ENCODE measurements at regions not wholly inside any gene's neighbourhood (a gene's known extent, or its start where the extent isn't known, plus 50 kb on each side); places are given as distances from the start of the nearest gene placed in this dataset.

- Histone ChIP-seq H3K4me3 (no peak overlapping the region), H3K27me3 (no peaks in the 10 kb centered on the region), H3K36me3 (no peaks in the 10 kb centered on the region), H3K9me3 (no peaks in the 10 kb centered on the region), H3K4me1 (no peaks in the 10 kb centered on the region), H3K27ac (no peak overlapping the region)
- ATAC-seq: no peak
- no peak for DNase-seq
- 74% methylated on average over 8 of the region's 15 CpGs for WGBS (ENCODE audit: insufficient coverage, low coverage, low lambda C conversion rate, missing lambda C conversion rate)
- TF ChIP-seq CTCF (IDR thresholded peaks at IDR 0.05): no peak
- TF ChIP-seq POLR2A (IDR thresholded peaks at IDR 0.05): no peak
- intact Hi-C loops (cut with DNase I): no loop called here
Measured at GRCh38 chr19:5261156-5261890, 79.3 kb downstream of the PTPRS start.

GRCh38 chr19:5260381-5260967 is 80.1 kb downstream of the PTPRS start:
- TF ChIP-seq POLR2A (IDR thresholded peaks at IDR 0.05) (no peak), CTCF (IDR thresholded peaks at IDR 0.05) (no peak)
- H3K4me1 ChIP-seq: no peaks in the 10 kb centered on the region
- H3K4me3 ChIP-seq: no peak overlapping the region
- DNase-seq (no peak), ATAC-seq (no peak)
- intact Hi-C loops (cut with DNase I): no loop called here
- 87% methylated on average over 10 of the region's 20 CpGs for WGBS (ENCODE audit: insufficient coverage, low coverage, low lambda C conversion rate, missing lambda C conversion rate)
- no peaks in the 10 kb centered on the region for H3K27me3 ChIP-seq
- H3K9me3 ChIP-seq: no peaks in the 10 kb centered on the region
- H3K36me3 ChIP-seq: no peaks in the 10 kb centered on the region
- no peak overlapping the region for H3K27ac ChIP-seq

- Histone ChIP-seq H3K4me1 (no peaks in the 10 kb centered on the region), H3K27me3 (no peaks in the 10 kb centered on the region), H3K27ac (no peak overlapping the region), H3K4me3 (no peak overlapping the region), H3K9me3 (peaks cover 0 to 2% (median 0%) of the 10 kb centered on the region in 4 donors), H3K36me3 (no peaks in the 10 kb centered on the region)
- TF ChIP-seq CTCF (IDR thresholded peaks at IDR 0.05) (no peak), POLR2A (IDR thresholded peaks at IDR 0.05) (no peak)
- no CpG with 5 or more reads among the region's 4 CpGs for WGBS (ENCODE audit: insufficient coverage, low coverage, low lambda C conversion rate, missing lambda C conversion rate)
- no peak for DNase-seq
- no peak for ATAC-seq
- intact Hi-C loops (cut with DNase I): no loop called here
Measured at GRCh38 chr19:5259750-5260149, 80.9 kb downstream of the PTPRS start.

DNA sequence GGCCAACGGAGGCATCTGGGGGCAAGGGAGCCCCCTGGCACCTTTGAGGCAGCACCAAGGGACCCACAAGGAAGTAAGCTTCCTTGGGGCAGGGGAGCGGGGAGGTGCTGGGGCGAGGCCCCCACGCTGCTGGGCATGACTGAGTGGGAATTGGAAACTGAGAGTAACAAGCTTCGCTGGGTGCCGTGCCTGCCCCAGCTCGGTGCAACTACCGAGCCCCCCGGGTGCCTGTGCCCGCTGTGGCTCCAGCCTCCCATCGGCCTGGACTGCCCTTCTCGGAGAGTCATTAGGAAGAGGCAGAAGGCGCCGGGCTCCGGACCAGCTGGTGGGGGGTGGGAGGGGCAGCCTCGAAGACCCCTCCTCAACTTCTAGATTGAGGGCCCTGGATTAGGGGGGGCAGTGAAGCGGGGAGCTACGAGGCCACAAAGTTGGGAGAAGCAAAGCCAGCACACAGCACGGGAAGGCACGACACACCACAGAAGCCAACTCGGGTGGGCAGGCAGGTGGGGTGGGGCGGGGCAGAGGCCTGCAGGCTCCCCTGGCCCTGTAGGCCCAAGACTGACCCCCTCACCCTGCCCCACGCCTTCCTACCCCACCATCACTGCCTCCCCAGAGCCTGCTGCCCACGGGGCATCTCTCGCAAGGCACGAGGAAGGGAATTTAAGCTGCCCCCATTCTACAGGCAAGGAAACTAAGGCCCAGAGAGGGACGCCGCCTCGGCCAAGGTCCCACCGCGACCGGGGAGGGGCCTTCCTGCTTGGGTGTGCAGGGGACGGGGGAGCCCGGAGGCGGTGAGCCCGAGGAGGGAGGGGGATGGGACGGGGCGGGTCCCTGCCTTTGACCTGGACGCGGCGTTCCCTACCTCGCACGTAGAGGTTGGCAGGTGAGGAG is 83.2 kb downstream of the PTPRS start:
- WGBS (ENCODE audit: insufficient coverage, low coverage, low lambda C conversion rate, missing lambda C conversion rate): 100% methylated on average over 2 of the region's 43 CpGs
- DNase-seq: no peak

More for the DNA sequence above, 83.2 kb downstream of the PTPRS start:
- TF ChIP-seq CTCF (IDR thresholded peaks at IDR 0.05) (no peak), POLR2A (IDR thresholded peaks at IDR 0.05) (no peak)
- Histone ChIP-seq H3K4me1 (no peaks in the 10 kb centered on the region), H3K27me3 (no peaks in the 10 kb centered on the region), H3K36me3 (no peaks in the 10 kb centered on the region), H3K27ac (no peak overlapping the region), H3K4me3 (no peak overlapping the region), H3K9me3 (peaks cover 0 to 2% (median 0%) of the 10 kb centered on the region in 4 donors)
- ATAC-seq: peak in 1 of 4 donors; percentile 11
- intact Hi-C loops (cut with DNase I): no loop called here

All from right lobe of liver (tissue), 6 donors.